Mammary epithelial cell (primary cell): ENCODE measurements at regions not wholly inside any gene's neighbourhood (a gene's known extent, or its start where the extent isn't known, plus 50 kb on each side); places are given as distances from the start of the nearest gene placed in this dataset.

ENCODE experiments used
- CTCF ChIP-seq, 2 donors: IDR thresholded peaks in 1 of 2; conservative IDR thresholded peaks in 1 of 2; 2 replicates each; pipeline ENCODE4 v1.5.1; 2011 to 2012; ENCODE audit warnings: inconsistent platforms in 2 of 2, low read length in 2 of 2, mild to moderate bottlenecking in 2 of 2, control low read depth in 1 of 2, low read depth in 1 of 2; ENCODE audit not compliant: insufficient read depth in 1 of 2; ENCODE audit errors: extremely low read depth in 1 of 2
- EZH2 ChIP-seq: IDR thresholded peaks from 2 replicates; pipeline ENCODE4 v1.6.1; 2012; ENCODE audit warnings: low read length, inconsistent platforms, borderline replicate concordance

DNA sequence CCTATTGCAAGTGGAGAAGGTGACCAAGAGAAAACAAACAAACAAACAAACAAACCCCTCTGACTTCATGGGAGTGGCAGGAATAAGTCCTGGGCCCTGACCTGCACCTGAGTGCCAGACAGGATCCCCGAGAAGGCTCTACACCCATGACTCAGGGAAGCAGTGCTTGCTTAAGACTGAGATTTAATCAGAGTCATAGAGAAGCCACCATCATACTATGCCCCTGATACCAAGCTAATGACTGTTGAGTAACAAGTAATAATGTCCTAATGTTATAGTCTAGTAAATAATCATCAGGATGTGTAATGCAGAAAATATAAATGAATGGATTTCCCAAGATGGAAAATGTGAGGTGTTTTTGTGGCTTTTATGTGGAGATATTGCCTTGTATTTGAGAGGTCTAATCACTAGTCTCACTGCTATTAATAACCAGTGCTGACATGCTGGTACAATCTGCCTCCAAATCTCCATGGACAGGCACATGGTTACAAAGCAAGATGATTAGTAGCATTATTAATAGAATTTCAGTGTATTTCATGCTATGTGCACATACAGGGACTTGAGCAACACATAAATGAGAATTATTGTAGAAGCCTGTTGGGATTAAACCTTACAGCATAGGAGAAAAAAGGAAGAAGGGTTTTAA is 1290.9 kb downstream of the MRPL39 start:
- no peak for TF ChIP-seq CTCF (conservative IDR thresholded peaks at IDR 0.05 in 1 of 2, IDR thresholded peaks at IDR 0.05 in 1 of 2; ENCODE audit: extremely low read depth in 1 of 2, insufficient read depth in 1 of 2, low read depth in 1 of 2, low read length in 2 of 2)
- no peak for TF ChIP-seq EZH2
